Stimulated activated effector memory CD8-positive, alpha-beta T cell treated with anti-CD3 and anti-CD28 coated beads, Interleukin-12 subunit alpha, Interleukin-12 subunit beta, amount 100 ng/mL, for 72 hours (primary cell): ENCODE measurements at regions not wholly inside any gene's neighbourhood (a gene's known extent, or its start where the extent isn't known, plus 50 kb on each side); places are given as distances from the start of the nearest gene placed in this dataset.
"Not testable (repeated sequence)": the region's sequence is repeated elsewhere in the genome, so short reads cannot be mapped to it uniquely, and the experiment has no call there.

Experiments
- ATAC-seq: fragments of 150-1000 bp; cut with Tn5 transposase; 2 replicates; pipeline ENCODE4 v1.10.0; 2021
- DNase-seq, 2 donors: peaks; one replicate each; pipeline ENCODE4 v3.0.0; 2021 to 2022; ENCODE audit warnings: low spot score in 2 of 2
- H3K27ac Mint-ChIP-seq: one replicate; pipeline ENCODE4 v1.8.0; 2022; ENCODE audit warnings: mild to moderate bottlenecking, mixed read lengths
- H3K36me3 Mint-ChIP-seq: one replicate; pipeline ENCODE4 v1.8.0; 2022; ENCODE audit warnings: mild to moderate bottlenecking, mixed read lengths
- H3K4me1 Mint-ChIP-seq: one replicate; pipeline ENCODE4 v1.8.0; 2022; ENCODE audit warnings: mixed read lengths
- H3K4me3 Mint-ChIP-seq: one replicate; pipeline ENCODE4 v1.8.0; 2022; ENCODE audit warnings: mild to moderate bottlenecking, mixed read lengths
- H3K9me3 Mint-ChIP-seq: one replicate; pipeline ENCODE4 v1.8.0; 2022; ENCODE audit warnings: mixed read lengths

DNA sequence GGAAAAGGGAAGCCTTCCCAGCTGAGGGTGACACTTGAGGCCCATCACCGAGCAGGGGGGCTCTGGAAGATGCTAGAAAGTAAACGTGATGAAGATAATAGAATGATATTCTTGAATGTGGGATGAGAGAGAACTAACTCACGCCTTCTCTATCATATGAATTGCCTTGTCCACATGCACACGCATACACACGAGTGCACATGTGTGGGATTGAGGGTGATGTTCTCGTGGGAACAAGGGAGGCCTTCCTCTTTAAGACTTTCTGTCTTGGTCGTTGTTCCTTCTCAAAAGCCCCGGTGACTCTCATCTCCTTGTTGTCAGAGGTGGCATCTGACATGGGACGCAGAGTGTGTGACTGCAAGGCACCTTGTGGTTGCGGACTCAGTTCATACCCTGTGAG is 436.9 kb downstream of the ZNF516 start:
- Mint-ChIP-seq H3K9me3 (no peaks in the 10 kb centered on the region), H3K36me3 (no peaks in the 10 kb centered on the region), H3K27ac (no peak overlapping the region), H3K4me1 (no peaks in the 10 kb centered on the region), H3K4me3 (no peak overlapping the region)
- ATAC-seq: no peak
- no peak for DNase-seq

DNA sequence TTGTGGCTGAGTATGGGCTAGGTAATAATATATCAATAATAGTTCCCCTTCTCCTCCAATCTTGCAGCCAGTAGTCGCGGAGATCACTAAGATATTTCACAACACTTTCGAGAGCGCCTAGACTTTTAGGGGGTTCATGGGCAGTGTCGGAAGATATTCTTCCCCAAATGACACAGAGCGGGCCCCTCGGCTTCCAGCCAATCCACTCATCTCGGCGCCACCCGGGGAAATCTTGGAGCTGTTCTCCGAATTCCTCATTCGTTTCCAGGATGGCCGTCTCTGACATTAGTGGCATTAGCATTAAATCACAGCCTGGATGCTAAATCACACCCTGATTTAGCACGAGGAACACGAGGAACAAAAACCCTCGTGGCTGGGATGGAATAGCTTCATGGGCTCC is 437.7 kb downstream of the ZNF516 start:
- Mint-ChIP-seq H3K27ac (no peak overlapping the region), H3K4me3 (no peak overlapping the region), H3K9me3 (no peaks in the 10 kb centered on the region)

GRCh38 chr18:76056471-76057110 is 438.5 kb downstream of the ZNF516 start:
- ATAC-seq (no peak), DNase-seq (no peak)
- Mint-ChIP-seq H3K4me1 (no peaks in the 10 kb centered on the region), H3K4me3 (no peak overlapping the region), H3K9me3 (no peaks in the 10 kb centered on the region), H3K27ac (no peak overlapping the region), H3K36me3 (no peaks in the 10 kb centered on the region)

More for the DNA sequence above, 437.7 kb downstream of the ZNF516 start:
- no peaks in the 10 kb centered on the region for H3K4me1 Mint-ChIP-seq
- H3K36me3 Mint-ChIP-seq: no peaks in the 10 kb centered on the region
- no peak for ATAC-seq
- no peak for DNase-seq

- Mint-ChIP-seq H3K27ac (no peak overlapping the region), H3K4me3 (no peak overlapping the region), H3K9me3 (peaks cover 3% of the 10 kb centered on the region), H3K4me1 (no peaks in the 10 kb centered on the region), H3K36me3 (no peaks in the 10 kb centered on the region)
- no peak for DNase-seq
- ATAC-seq: no peak
Observed at GRCh38 chr18:76055578-76055977, 439.5 kb downstream of the ZNF516 start.

DNA sequence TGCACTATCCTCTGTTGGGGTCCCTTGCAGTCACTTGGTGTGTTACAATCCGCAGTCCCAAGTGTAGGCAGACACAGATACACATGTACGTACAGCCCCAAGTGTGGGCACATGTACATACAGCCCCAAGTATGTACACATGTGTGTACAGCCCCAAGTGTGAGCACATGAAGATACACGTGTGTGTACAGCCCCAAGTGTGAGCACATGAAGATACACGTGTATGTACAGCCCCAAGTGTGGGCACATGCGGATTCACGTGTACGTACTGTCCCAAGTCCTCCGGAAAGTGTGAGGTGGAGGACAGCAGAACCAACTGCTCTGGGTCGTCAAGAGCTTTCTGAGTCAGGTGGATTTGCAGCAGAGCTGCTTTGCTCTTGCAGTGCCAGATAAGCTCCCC is 440.0 kb downstream of the ZNF516 start:
- ATAC-seq: peak; percentile 33
- no peaks in the 10 kb centered on the region for H3K36me3 Mint-ChIP-seq
- H3K4me1 Mint-ChIP-seq: no peaks in the 10 kb centered on the region
- no peak for DNase-seq
- H3K4me3 Mint-ChIP-seq: no peak overlapping the region
- H3K9me3 Mint-ChIP-seq: peaks cover 3% of the 10 kb centered on the region
- H3K27ac Mint-ChIP-seq: no peak overlapping the region

- no peak overlapping the region for H3K4me3 Mint-ChIP-seq
- no peaks in the 10 kb centered on the region for H3K4me1 Mint-ChIP-seq
- ATAC-seq (no peak), DNase-seq (no peak)
- H3K9me3 Mint-ChIP-seq: peaks cover 3% of the 10 kb centered on the region
- no peak overlapping the region for H3K27ac Mint-ChIP-seq
- H3K36me3 Mint-ChIP-seq: no peaks in the 10 kb centered on the region
Observed at GRCh38 chr18:76054156-76054555, 440.9 kb downstream of the ZNF516 start.

GRCh38 chr18:76053551-76053950 is 441.5 kb downstream of the ZNF516 start:
- H3K4me1 Mint-ChIP-seq: no peaks in the 10 kb centered on the region
- no peak for ATAC-seq
- H3K9me3 Mint-ChIP-seq: peaks cover 3% of the 10 kb centered on the region
- no peak overlapping the region for H3K27ac Mint-ChIP-seq
- no peaks in the 10 kb centered on the region for H3K36me3 Mint-ChIP-seq
- no peak overlapping the region for H3K4me3 Mint-ChIP-seq
- DNase-seq: no peak

DNA sequence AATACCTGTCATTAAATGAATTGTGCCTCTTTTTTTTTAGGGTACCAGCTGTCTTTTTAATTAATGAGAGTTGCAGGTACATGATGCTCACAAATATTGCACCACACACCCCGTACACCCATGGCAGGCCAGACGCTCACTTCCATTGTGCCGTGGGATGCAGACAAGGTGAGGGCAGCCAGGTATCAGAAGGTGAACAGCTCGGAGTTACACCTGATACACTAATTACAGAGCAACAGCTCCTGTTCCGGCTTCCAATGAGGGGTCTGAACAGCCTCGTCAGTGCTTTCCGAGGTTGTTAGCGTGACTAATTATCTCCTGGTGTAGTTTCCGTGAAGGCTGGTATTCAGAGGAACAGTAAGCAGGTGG is 442.8 kb downstream of the ZNF516 start:
- no peak overlapping the region for H3K4me3 Mint-ChIP-seq
- H3K9me3 Mint-ChIP-seq: peaks cover 3% of the 10 kb centered on the region
- DNase-seq: no peak
- ATAC-seq: no peak
- H3K4me1 Mint-ChIP-seq: no peaks in the 10 kb centered on the region
- no peak overlapping the region for H3K27ac Mint-ChIP-seq
- no peaks in the 10 kb centered on the region for H3K36me3 Mint-ChIP-seq

DNA sequence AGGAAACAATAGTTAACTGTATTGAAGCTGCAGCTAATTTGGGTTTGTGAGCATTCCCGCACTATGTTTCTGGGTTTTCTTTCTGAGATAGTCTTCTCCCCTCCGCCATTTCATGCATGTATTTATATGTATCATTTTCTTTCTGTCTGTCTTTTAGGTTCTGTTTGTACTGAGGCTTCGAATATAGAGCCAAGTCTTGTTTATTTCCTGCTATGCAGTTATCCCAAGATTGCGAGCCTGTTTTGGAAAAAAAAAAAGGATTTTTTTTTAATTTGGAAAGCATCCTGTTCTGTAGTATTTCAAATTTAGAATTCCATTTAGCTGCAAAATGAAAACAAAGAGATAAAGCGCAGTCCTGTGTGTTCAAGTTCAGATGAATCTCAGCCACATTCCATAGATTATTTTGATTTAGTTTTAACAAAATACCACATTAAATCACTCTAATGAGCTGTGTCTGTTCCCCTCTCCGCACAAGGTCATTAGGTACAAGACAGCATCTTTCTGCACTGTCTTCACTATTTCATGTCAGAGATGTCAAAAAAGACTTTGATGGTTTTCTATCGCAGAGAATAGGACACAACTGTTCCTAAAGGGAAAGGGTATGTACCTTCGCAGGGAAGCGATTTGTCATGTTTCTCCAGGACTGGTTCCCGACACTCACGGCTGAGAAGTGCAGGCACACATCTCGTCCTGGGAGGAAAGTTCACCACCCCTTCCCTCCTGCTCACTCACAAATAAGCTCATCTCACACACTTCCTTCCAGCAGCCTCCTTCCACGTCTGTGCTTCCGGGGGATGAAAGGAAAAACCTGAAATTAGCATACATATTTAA is 443.4 kb downstream of the ZNF516 start:
- peaks cover 3% of the 10 kb centered on the region for H3K9me3 Mint-ChIP-seq
- no peak overlapping the region for H3K4me3 Mint-ChIP-seq
- DNase-seq (no peak), ATAC-seq (no peak)
- no peaks in the 10 kb centered on the region for H3K4me1 Mint-ChIP-seq
- no peak overlapping the region for H3K27ac Mint-ChIP-seq
- no peaks in the 10 kb centered on the region for H3K36me3 Mint-ChIP-seq

DNA sequence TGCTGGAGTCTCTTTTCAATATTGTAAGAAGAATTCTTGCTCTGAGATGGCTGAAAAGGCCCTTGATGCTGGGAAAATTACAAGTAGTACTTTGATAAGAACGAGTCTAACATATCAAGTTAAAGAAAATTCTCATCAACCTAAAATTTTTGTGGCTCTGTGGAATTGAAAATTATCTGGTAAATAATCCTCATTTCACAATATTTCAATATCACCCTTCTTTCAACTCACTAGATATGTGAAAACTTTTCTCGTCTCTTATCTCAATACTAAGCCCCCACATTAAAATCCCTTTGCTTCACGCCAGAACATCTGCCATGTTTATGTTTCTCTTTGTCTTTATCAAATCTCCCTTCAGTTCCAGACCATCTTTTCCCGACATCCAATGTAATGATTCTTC is 448.8 kb downstream of the ZNF516 start:
- Mint-ChIP-seq H3K36me3 (no peaks in the 10 kb centered on the region), H3K4me1 (no peaks in the 10 kb centered on the region), H3K27ac (no peak overlapping the region), H3K9me3 (peaks cover 5% of the 10 kb centered on the region), H3K4me3 (no peak overlapping the region)
- DNase-seq (no peak), ATAC-seq (no peak)

- no peaks in the 10 kb centered on the region for H3K4me1 Mint-ChIP-seq
- no peak for ATAC-seq
- no peak for DNase-seq
- H3K27ac Mint-ChIP-seq: no peak overlapping the region
- no peak overlapping the region for H3K4me3 Mint-ChIP-seq
- no peaks in the 10 kb centered on the region for H3K36me3 Mint-ChIP-seq
- H3K9me3 Mint-ChIP-seq: peaks cover 2% of the 10 kb centered on the region
Observed at GRCh38 chr18:76042511-76042910, 452.5 kb downstream of the ZNF516 start.

DNA sequence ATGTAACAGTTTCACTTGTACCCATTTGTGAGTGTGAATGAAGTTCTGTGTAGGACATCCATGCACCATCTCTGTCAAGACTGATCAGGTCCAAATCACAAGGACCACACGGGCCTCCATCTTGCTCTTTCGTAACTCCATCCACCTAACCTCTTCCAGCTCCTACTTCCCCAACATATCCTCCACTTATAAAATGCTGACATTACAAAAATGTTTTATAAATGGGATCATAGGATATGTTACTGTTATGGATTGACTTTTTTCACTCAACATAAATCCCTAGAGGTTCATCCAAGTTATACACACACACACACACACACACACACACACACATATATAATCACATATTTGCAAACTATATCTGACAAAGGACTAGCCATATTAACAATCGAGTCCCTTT is 476.8 kb downstream of the ZNF516 start:
- Mint-ChIP-seq H3K27ac (no peak overlapping the region), H3K4me3 (no peak overlapping the region), H3K9me3 (peaks cover 12% of the 10 kb centered on the region), H3K36me3 (no peaks in the 10 kb centered on the region), H3K4me1 (no peaks in the 10 kb centered on the region)
- no peak for ATAC-seq
- DNase-seq: no peak

DNA sequence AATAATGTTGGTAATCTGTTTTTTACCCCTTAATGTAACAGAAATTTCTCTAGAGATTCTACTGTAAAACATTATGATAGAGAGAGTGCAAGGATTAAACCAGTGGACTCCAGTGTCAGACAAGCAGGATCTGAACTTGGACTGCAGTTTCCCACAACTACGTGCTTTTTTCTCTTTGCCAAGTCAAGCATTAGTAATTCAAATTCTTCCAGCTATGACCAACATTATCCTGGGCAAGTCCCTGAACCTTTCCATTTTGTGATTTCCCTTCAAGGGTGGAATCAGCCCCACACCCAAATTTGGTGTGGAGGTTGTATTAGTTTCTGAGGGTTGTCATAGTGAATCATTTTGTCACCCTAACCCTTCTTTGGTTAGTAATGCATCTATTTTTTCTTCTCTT is 482.0 kb downstream of the ZNF516 start:
- Mint-ChIP-seq H3K36me3 (no peaks in the 10 kb centered on the region), H3K9me3 (peaks cover 12% of the 10 kb centered on the region), H3K4me1 (no peaks in the 10 kb centered on the region), H3K4me3 (no peak overlapping the region), H3K27ac (no peak overlapping the region)
- DNase-seq (no peak), ATAC-seq (no peak)

GRCh38 chr18:76005632-76006208 is 489.3 kb downstream of the ZNF516 start:
- H3K9me3 Mint-ChIP-seq: peaks cover 5% of the 10 kb centered on the region
- no peaks in the 10 kb centered on the region for H3K36me3 Mint-ChIP-seq
- H3K27ac Mint-ChIP-seq: no peak overlapping the region
- ATAC-seq (no peak), DNase-seq (no peak)
- H3K4me1 Mint-ChIP-seq: no peaks in the 10 kb centered on the region
- no peak overlapping the region for H3K4me3 Mint-ChIP-seq

DNA sequence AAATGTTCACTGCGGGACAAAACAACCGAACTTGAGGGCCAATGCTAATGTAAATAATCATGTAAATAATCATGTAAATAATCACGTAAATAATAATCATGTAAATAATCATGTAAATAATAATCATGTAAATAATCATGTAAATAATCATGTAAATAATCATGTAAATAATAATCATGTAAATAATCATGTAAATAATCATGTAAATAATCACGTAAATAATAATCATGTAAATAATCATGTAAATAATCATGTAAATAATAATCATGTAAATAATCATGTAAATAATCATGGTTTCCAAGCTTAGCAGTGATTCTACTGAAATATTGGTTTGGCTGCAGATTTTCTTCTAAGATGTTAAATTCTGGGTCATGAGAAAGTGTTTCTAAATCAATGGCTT is 507.1 kb downstream of the ZNF516 start:
- ATAC-seq, H3K4me3 Mint-ChIP-seq, H3K27ac Mint-ChIP-seq, H3K9me3 Mint-ChIP-seq, H3K36me3 Mint-ChIP-seq, H3K4me1 Mint-ChIP-seq, DNase-seq: not testable (repeated sequence)

DNA sequence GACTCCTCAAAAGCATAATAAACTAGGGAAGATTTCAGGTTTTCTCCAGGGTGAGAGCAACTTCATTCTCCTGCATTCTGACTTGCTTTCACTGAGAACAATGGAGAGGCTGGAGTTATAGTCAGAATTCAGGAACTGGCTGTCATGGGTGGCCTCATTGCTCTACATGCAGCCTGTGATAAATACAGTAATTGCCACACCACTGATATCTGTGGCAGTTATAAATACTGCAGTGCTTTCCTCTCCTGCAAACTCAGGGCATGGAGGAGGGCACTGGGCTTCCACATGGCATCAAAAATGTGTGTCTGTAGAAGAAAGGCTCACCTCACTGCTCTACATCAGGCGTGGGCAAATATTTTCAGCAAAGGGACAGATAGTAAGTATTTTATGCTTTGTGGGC is 510.2 kb downstream of the ZNF516 start:
- no peak for DNase-seq
- H3K9me3 Mint-ChIP-seq: peaks cover 3% of the 10 kb centered on the region
- H3K4me3 Mint-ChIP-seq: no peak overlapping the region
- no peaks in the 10 kb centered on the region for H3K4me1 Mint-ChIP-seq
- H3K36me3 Mint-ChIP-seq: no peaks in the 10 kb centered on the region
- ATAC-seq: no peak
- no peak overlapping the region for H3K27ac Mint-ChIP-seq
